Thoracic aorta (tissue), 2 donors: ENCODE measurements at regions not wholly inside any gene's neighbourhood (a gene's known extent, or its start where the extent isn't known, plus 50 kb on each side); places are given as distances from the start of the nearest gene placed in this dataset.
A peak's percentile ranks its signal among the peaks of the same experiment; 100 is the strongest.

Experiments
- ATAC-seq: fragments of 150-250 bp; one replicate; pipeline ENCODE4 v1.8.0; 2017; ENCODE audit warnings: low read depth; ENCODE audit not compliant: insufficient number of reproducible peaks, low FRiP score
- DNase-seq: peaks from one replicate; pipeline ENCODE4 v3.0.0-alpha.2; 2020; ENCODE audit warnings: low spot score
- H3K27ac ChIP-seq, 2 donors: fragments of 200-600 bp; sonication (generic); 1 replicate in 1 of 2; 2 replicates in 1 of 2; pipeline ENCODE4 v1.5.1; 2016; ENCODE audit warnings: mild to moderate bottlenecking in 2 of 2, moderate library complexity in 2 of 2
- H3K27me3 ChIP-seq: fragments of 200-600 bp; sonication (generic); replicated peaks from 2 replicates; pipeline ENCODE4 v1.6.0; 2016; ENCODE audit warnings: mild to moderate bottlenecking; ENCODE audit not compliant: insufficient read depth
- H3K36me3 ChIP-seq: fragments of 200-600 bp; sonication (generic); one replicate; pipeline ENCODE4 v1.5.1; 2016
- H3K4me1 ChIP-seq, 2 donors: fragments of 200-600 bp; sonication (generic); 1 replicate in 1 of 2; 2 replicates in 1 of 2; pipeline versions ENCODE4 v1.5.1 to v1.6.0; 2016; ENCODE audit warnings: low read depth in 2 of 2, mild to moderate bottlenecking in 1 of 2; ENCODE audit not compliant: control insufficient read depth in 1 of 2
- H3K4me3 ChIP-seq: fragments of 200-600 bp; sonication (generic); 2 replicates; pipeline ENCODE4 v1.5.1; 2016; ENCODE audit warnings: mild to moderate bottlenecking
- H3K9me3 ChIP-seq: fragments of 200-600 bp; sonication (generic); 2 replicates; pipeline ENCODE4 v1.5.1; 2016
- TF ChIP-seq, protein P1 (sequence below): fragments of 200-600 bp; sonication (generic); IDR thresholded peaks from one replicate; pipeline ENCODE4 v1.5.1; 2019; ENCODE audit warnings: antibody characterized with exemption

DNA sequence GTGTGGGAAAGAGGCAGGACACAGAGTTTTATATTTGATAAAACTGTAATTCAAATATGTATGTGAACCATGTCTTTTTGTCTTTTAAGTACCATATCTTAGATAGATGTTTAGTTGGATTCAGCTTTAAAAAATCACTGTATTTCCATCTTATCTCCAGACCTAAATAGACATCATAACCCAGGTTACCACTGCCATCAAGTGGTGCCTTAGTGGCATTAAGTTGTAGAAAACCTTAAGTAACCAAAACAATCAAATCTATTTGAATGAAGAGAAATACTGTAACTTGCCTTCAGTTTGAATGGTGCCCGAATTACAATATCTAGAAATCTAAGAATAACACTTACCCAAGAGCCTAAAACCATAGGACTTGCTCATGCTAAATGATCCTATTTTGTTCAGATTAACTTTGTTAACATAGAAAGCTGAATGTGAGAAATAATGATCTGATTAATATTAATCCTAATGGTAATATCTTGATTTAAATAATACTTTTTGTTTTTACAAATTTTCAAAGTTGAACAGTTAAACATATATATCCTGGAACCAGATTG lies 92.5 kb upstream of the MAP2 start:
- Histone ChIP-seq H3K36me3 (no peaks in the 10 kb centered on the region), H3K4me1 (no peaks in the 10 kb centered on the region), H3K27me3 (no peaks in the 10 kb centered on the region), H3K9me3 (no peaks in the 10 kb centered on the region), H3K27ac (no peak overlapping the region), H3K4me3 (no peak overlapping the region)
- DNase-seq (no peak), ATAC-seq (no peak)
- TF ChIP-seq, protein P1, sequence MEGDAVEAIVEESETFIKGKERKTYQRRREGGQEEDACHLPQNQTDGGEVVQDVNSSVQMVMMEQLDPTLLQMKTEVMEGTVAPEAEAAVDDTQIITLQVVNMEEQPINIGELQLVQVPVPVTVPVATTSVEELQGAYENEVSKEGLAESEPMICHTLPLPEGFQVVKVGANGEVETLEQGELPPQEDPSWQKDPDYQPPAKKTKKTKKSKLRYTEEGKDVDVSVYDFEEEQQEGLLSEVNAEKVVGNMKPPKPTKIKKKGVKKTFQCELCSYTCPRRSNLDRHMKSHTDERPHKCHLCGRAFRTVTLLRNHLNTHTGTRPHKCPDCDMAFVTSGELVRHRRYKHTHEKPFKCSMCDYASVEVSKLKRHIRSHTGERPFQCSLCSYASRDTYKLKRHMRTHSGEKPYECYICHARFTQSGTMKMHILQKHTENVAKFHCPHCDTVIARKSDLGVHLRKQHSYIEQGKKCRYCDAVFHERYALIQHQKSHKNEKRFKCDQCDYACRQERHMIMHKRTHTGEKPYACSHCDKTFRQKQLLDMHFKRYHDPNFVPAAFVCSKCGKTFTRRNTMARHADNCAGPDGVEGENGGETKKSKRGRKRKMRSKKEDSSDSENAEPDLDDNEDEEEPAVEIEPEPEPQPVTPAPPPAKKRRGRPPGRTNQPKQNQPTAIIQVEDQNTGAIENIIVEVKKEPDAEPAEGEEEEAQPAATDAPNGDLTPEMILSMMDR: no peak

DNA sequence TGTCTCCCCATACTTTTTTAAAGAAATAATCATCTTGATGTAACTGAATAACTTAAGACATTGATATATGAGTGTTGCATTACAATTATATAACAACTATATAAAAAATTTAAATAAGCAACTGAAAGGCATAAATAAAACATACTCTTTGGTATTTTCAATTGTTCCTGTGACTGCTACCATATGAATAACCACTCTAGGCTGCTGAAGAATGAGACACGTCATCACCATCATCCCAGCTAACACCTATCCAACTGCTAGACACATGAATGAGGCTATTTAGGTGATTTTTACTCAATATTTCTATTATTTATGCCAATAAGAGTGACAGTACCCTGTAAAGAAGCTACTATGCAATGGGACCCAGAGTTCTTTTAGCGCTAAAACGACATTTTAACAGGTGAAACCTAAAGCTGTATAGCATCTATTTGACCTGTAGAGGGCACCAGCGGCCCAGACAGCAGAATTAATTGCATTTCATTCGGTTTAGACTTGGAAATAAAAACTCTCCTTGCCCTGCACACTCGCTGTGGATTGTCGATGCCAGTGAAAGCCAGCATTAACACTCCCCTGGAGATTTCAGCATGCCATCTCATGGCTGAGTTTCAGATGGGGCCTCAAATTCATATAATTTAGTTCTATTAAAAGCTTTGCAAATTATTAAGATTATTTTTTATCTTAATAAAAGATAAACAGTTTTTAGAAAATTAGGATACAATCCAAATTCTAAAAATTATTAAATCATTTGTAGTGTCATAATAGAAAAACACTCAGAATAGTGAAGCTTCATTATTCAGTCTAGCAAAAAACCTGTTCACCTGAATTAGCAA lies 89.4 kb upstream of the MAP2 start:
- Histone ChIP-seq H3K36me3 (no peaks in the 10 kb centered on the region), H3K27ac (no peak overlapping the region), H3K27me3 (no peaks in the 10 kb centered on the region), H3K4me3 (no peak overlapping the region), H3K9me3 (no peaks in the 10 kb centered on the region), H3K4me1 (no peaks in the 10 kb centered on the region)
- ATAC-seq (no peak), DNase-seq (no peak)
- TF ChIP-seq, protein P1: peak; percentile 88

DNA sequence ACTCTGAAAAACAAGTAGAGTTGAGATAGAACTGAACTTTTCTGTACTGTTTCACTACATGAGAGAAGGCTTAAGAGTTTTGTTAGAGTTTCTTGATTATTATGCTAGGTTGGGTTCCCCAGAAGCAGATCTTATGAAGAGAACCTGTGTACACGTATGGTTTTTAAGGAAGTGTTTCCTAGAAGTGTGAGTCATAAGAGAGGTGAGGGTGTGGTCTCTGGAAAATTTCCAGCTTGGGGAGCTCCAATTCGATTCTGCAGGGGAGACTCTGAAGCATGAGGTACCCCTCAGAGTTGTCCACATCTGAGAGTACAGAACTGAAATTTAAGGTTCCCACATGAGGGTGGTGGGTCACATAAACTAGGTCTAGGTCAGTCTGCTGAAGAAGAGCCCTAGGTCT lies 83.3 kb upstream of the MAP2 start:
- TF ChIP-seq, protein P1: no peak
- Histone ChIP-seq H3K36me3 (no peaks in the 10 kb centered on the region), H3K27ac (no peak overlapping the region), H3K27me3 (no peaks in the 10 kb centered on the region), H3K9me3 (no peaks in the 10 kb centered on the region), H3K4me3 (no peak overlapping the region), H3K4me1 (no peaks in the 10 kb centered on the region)
- ATAC-seq: no peak
- no peak for DNase-seq

DNA sequence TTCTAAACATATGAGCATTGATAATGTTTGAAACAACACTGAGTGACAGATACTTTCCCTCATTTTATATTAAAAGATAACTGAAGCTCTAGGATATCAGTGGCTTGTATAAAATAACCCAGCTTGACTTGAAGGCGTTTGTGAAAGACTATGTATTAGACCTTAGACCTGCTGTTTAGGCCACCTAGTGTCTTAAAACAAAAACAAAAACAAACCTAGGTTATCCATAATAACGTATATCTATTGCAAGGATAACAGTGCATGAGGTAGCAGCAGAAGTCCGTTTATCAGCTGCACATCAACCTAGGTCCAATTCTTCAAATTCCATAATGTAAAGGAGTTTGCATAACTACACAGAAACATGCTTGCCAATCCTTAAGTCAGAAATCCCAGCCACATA lies 79.5 kb upstream of the MAP2 start:
- no peaks in the 10 kb centered on the region for H3K36me3 ChIP-seq
- no peak overlapping the region for H3K27ac ChIP-seq
- H3K27me3 ChIP-seq: no peaks in the 10 kb centered on the region
- ATAC-seq (no peak), DNase-seq (no peak)
- H3K4me3 ChIP-seq: no peak overlapping the region
- TF ChIP-seq, protein P1: no peak
- H3K9me3 ChIP-seq: no peaks in the 10 kb centered on the region
- no peaks in the 10 kb centered on the region for H3K4me1 ChIP-seq

DNA sequence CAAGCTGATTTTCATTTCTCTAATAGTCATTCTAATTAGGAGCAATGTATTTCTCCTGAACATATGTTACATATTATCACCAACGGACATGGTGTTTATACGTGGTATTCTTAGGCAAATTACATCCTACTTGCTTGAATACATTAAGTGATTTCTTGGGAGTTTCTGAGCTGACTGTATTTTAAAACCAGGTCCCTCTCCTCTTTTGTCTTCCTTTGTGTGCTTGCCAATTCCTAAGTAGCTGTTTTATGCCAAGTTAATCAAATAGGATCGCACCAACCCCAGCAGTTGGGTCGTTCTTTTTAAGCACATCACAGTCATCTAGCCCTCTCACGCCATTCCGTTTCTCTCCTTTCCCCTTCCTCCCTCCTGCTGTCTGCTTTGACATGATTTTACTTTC lies 75.4 kb upstream of the MAP2 start:
- Histone ChIP-seq H3K4me1 (no peaks in the 10 kb centered on the region), H3K27ac (no peak overlapping the region), H3K9me3 (no peaks in the 10 kb centered on the region), H3K36me3 (no peaks in the 10 kb centered on the region), H3K4me3 (no peak overlapping the region), H3K27me3 (no peaks in the 10 kb centered on the region)
- TF ChIP-seq, protein P1: no peak
- ATAC-seq (no peak), DNase-seq (no peak)
